HL-60 (cell line): ENCODE measurements at regions not wholly inside any gene's neighbourhood (a gene's known extent, or its start where the extent isn't known, plus 50 kb on each side); places are given as distances from the start of the nearest gene placed in this dataset.

ENCODE experiments used
- DNase-seq, 2 experiments: peaks; one replicate each; pipeline ENCODE4 v3.0.0-alpha.2; 2010 to 2020; ENCODE audit warnings: low read depth in 1 of 2, low spot score in 1 of 2
- H3K27ac ChIP-seq: fragments of 250-450 bp; sonication (Bioruptor Pico); replicated peaks from 2 replicates; pipeline ENCODE4 v1.5.1; 2020; ENCODE audit warnings: mild to moderate bottlenecking, moderate library complexity
- H3K27me3 ChIP-seq: fragments of 250-450 bp; sonication (Bioruptor Pico); 2 replicates; pipeline ENCODE4 v1.5.1; 2021; ENCODE audit warnings: mild to moderate bottlenecking, moderate library complexity; ENCODE audit not compliant: insufficient read depth, poor library complexity, severe bottlenecking
- H3K4me3 ChIP-seq: replicated peaks from 2 replicates; pipeline ENCODE4 v1.5.1; 2011; ENCODE audit warnings: mild to moderate bottlenecking, control low read depth, low read length; ENCODE audit not compliant: insufficient read depth
- CTCF ChIP-seq: IDR thresholded peaks from one replicate; pipeline ENCODE4 v1.5.1; 2011; ENCODE audit warnings: low read length, control low read depth, inconsistent platforms; ENCODE audit not compliant: insufficient read depth
- GABPA ChIP-seq: IDR thresholded peaks from 2 replicates; pipeline ENCODE4 v1.6.1; 2012; ENCODE audit warnings: low read depth
- POLR2AphosphoS5 ChIP-seq: IDR thresholded peaks from 2 replicates; pipeline ENCODE4 v1.6.1; 2012; ENCODE audit warnings: low read depth
- REST ChIP-seq: IDR thresholded peaks from 2 replicates; pipeline ENCODE4 v1.6.1; 2012; ENCODE audit warnings: low read depth; ENCODE audit not compliant: insufficient replicate concordance
- SPI1 ChIP-seq: IDR thresholded peaks from 2 replicates; pipeline ENCODE4 v1.6.1; 2012; ENCODE audit warnings: low read depth, mild to moderate bottlenecking, borderline replicate concordance

GRCh38 chr2:53519918-53520841 lies 247.4 kb upstream of the CHAC2 start:
- no peak for TF ChIP-seq SPI1
- no peak for TF ChIP-seq CTCF
- TF ChIP-seq REST: no peak
- Histone ChIP-seq H3K27ac (no peak overlapping the region), H3K4me3 (no peak overlapping the region), H3K27me3 (no peaks in the 10 kb centered on the region)
- DNase-seq: no peak

GRCh38 chr2:53517406-53517805 lies 250.2 kb upstream of the CHAC2 start:
- DNase-seq: no peak
- Histone ChIP-seq H3K27me3 (no peaks in the 10 kb centered on the region), H3K27ac (no peak overlapping the region), H3K4me3 (no peak overlapping the region)
- TF ChIP-seq GABPA: no peak
- TF ChIP-seq CTCF: no peak
- no peak for TF ChIP-seq POLR2AphosphoS5
- TF ChIP-seq REST: no peak
- no peak for TF ChIP-seq SPI1

GRCh38 chr2:53516650-53517049 lies 251.0 kb upstream of the CHAC2 start:
- no peaks in the 10 kb centered on the region for H3K27me3 ChIP-seq
- H3K27ac ChIP-seq: no peak overlapping the region
- TF ChIP-seq POLR2AphosphoS5: no peak
- no peak for TF ChIP-seq SPI1
- TF ChIP-seq REST: no peak
- TF ChIP-seq GABPA: no peak
- TF ChIP-seq CTCF: no peak
- no peak for DNase-seq
- H3K4me3 ChIP-seq: no peak overlapping the region
